Ascending aorta (tissue), 2 donors: ENCODE measurements at regions not wholly inside any gene's neighbourhood (a gene's known extent, or its start where the extent isn't known, plus 50 kb on each side); places are given as distances from the start of the nearest gene placed in this dataset.

Experiments used
- DNase-seq, 2 donors: peaks; one replicate each; pipeline ENCODE4 v3.0.0-alpha.2; 2019; ENCODE audit warnings: low spot score in 2 of 2
- H3K27ac ChIP-seq, 2 donors: fragments of 200-600 bp; sonication (generic); one replicate each; pipeline ENCODE4 v1.5.1; 2016 to 2017; ENCODE audit warnings: mild to moderate bottlenecking in 1 of 2
- H3K27me3 ChIP-seq: fragments of 200-600 bp; sonication (generic); one replicate; pipeline ENCODE4 v1.5.1; 2017
- H3K36me3 ChIP-seq, 2 donors: fragments of 200-600 bp; sonication (generic); one replicate each; pipeline ENCODE4 v1.5.1; 2016
- H3K4me1 ChIP-seq, 2 donors: fragments of 200-600 bp; sonication (generic); one replicate each; pipeline ENCODE4 v1.5.1; 2016 to 2017; ENCODE audit warnings: mild to moderate bottlenecking in 1 of 2
- H3K4me3 ChIP-seq, 2 donors: fragments of 200-600 bp; sonication (generic); one replicate each; pipeline ENCODE4 v1.5.1; 2016 to 2017; ENCODE audit warnings: mild to moderate bottlenecking in 1 of 2
- H3K9me3 ChIP-seq, 2 donors: fragments of 200-600 bp; sonication (generic); one replicate each; pipeline ENCODE4 v1.5.1; 2016
- intact Hi-C: fragments of 100-400 bp; cut with DNase I; formaldehyde crosslinking; loops from one replicate; pipeline ENCODE4 v1.15.1; 2023
- TF ChIP-seq, protein P1 (sequence below), 3 experiments: fragments of 200-600 bp in 2 of 3; fragments of 450-650 bp in 1 of 3; sonication (generic) in 2 of 3; IDR thresholded peaks; one replicate each; pipeline ENCODE4 v1.5.1; 2016 to 2019; ENCODE audit warnings: antibody characterized with exemption in 3 of 3, mild to moderate bottlenecking in 1 of 3, moderate library complexity in 1 of 3

DNA sequence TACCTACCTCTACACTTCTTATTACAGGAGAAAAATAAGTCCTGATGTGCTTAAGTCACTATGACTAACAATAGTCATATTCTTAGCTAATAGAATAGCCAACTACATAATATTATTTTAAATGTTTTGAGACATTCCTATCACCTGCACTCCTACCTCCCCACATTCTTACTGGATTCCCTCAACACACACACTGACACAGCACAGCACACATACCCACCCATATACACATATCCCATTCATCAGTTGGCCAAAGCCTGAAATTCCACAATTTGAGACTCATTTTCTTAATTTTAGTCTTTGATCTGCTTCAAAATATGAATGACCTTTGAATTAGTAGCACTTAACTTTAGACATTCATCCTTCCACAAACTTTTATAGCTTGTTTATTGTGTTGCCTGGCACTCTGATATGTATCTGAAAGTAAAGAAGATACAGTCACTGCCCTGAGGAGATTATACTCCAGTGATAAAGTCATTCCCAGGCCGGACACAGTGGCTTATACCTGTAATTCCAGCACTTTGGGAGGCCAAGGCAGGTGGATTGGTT is 168.3 kb upstream of the RASA1 start:
- H3K4me1 ChIP-seq = no peaks in the 10 kb centered on the region
- no peak for DNase-seq
- no peaks in the 10 kb centered on the region for H3K27me3 ChIP-seq
- intact Hi-C loops = no loop called here
- H3K27ac ChIP-seq = no peak overlapping the region
- no peaks in the 10 kb centered on the region for H3K36me3 ChIP-seq
- H3K9me3 ChIP-seq = no peaks in the 10 kb centered on the region
- H3K4me3 ChIP-seq = no peak overlapping the region
- TF ChIP-seq, protein P1, sequence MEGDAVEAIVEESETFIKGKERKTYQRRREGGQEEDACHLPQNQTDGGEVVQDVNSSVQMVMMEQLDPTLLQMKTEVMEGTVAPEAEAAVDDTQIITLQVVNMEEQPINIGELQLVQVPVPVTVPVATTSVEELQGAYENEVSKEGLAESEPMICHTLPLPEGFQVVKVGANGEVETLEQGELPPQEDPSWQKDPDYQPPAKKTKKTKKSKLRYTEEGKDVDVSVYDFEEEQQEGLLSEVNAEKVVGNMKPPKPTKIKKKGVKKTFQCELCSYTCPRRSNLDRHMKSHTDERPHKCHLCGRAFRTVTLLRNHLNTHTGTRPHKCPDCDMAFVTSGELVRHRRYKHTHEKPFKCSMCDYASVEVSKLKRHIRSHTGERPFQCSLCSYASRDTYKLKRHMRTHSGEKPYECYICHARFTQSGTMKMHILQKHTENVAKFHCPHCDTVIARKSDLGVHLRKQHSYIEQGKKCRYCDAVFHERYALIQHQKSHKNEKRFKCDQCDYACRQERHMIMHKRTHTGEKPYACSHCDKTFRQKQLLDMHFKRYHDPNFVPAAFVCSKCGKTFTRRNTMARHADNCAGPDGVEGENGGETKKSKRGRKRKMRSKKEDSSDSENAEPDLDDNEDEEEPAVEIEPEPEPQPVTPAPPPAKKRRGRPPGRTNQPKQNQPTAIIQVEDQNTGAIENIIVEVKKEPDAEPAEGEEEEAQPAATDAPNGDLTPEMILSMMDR (IDR thresholded peaks at IDR 0.05) = no peak

DNA sequence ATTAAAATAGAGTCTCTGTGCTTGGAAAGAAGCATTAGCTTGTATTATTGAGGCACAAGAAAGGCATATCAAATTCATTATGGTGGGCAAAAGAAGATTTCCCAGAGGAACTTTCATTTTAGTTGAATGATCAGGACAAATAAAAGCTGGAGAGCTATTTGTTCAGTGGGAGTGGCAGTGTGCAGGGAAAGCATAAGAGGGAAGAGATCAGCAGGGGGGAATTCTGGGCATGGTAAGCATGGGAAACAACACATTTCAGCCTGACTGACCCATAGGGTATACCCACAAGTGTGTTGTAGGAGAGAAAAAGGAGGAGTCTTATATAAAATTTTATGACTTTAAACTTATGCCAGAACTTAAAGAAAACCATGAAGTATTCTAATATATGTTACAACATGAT is 167.7 kb upstream of the RASA1 start:
- DNase-seq = no peak
- intact Hi-C loops = no loop called here
- no peaks in the 10 kb centered on the region for H3K27me3 ChIP-seq
- H3K4me1 ChIP-seq = no peaks in the 10 kb centered on the region
- TF ChIP-seq, protein P1 (IDR thresholded peaks at IDR 0.05) = no peak
- H3K4me3 ChIP-seq = no peak overlapping the region
- no peaks in the 10 kb centered on the region for H3K9me3 ChIP-seq
- no peak overlapping the region for H3K27ac ChIP-seq
- no peaks in the 10 kb centered on the region for H3K36me3 ChIP-seq

DNA sequence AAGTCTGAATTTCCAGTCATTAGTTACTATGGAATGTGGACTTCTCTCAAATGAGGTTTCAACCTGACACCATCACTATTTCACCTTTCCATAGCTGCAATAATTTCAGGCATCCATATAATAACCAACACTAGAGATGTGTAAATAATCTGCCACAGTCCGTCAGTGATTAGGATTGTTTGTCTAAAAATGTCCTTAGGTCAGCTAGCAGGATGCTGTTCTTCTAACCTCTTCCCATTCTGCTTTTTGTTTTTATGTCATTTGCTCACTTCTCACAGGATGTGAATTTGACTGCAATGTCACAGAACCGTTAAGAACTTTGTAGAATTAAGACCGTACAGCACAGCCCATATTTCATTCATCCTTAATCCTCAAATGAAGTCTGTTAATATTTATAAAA is 166.4 kb upstream of the RASA1 start:
- Histone ChIP-seq H3K27ac (no peak overlapping the region), H3K36me3 (no peaks in the 10 kb centered on the region), H3K4me1 (no peaks in the 10 kb centered on the region), H3K4me3 (no peak overlapping the region), H3K9me3 (no peaks in the 10 kb centered on the region), H3K27me3 (no peaks in the 10 kb centered on the region)
- TF ChIP-seq, protein P1 (IDR thresholded peaks at IDR 0.05) = no peak
- DNase-seq = no peak
- intact Hi-C loops = no loop called here

DNA sequence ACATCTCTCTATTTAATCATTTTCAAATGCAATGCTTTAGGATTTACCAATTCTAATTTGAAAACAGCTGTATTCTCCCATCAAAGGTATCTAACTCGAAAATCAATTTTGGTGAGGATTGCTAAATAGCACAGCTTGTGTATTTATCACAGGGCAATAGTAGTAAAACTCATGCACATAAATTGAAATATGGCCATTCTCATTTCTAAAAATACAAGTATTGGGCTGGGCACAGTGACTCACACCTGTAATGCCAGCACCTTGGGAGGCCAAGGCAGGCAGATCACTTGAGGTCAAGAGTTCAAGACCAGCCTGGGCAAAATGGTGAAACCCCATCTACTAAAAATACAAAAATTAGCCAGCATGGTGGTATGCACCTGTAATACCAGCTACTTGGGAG is 164.8 kb upstream of the RASA1 start:
- Histone ChIP-seq H3K27me3 (no peaks in the 10 kb centered on the region), H3K4me1 (no peaks in the 10 kb centered on the region), H3K27ac (no peak overlapping the region), H3K9me3 (no peaks in the 10 kb centered on the region), H3K4me3 (no peak overlapping the region), H3K36me3 (no peaks in the 10 kb centered on the region)
- DNase-seq = no peak
- intact Hi-C loops = no loop called here
- TF ChIP-seq, protein P1 (IDR thresholded peaks at IDR 0.05) = no peak

DNA sequence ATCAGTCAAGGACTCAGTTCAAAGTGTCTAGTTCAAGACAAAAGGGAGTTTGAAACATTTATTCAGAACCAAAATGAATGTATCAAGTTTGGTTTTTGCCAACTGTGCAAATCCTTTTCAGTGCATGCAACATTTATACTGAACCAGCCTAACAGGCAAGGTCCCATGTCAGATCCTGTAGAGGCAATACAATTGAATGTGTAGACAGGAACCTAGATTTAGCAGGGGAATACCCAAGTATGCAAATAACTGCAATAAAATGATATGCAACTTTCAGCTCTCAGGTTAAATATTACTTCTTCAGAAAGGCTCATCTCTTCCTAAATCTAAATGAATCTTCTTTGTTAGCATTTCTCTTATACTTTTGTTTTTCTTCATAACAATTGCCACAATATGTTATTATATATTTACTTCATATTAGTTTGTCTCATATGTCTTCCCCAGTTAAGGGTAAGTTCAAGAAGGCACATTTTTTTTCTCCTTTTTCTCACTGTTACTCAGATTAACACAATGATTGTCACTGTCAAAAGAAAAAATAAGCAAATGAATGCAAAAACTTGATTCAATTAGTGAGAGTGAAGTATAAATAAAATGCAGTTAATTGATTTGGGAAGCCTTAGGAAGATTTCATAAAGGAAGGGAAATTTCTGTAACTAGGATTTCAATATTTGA is 163.9 kb upstream of the RASA1 start:
- intact Hi-C loops = no loop called here
- H3K4me1 ChIP-seq = no peaks in the 10 kb centered on the region
- H3K27me3 ChIP-seq = no peaks in the 10 kb centered on the region
- H3K36me3 ChIP-seq = no peaks in the 10 kb centered on the region
- no peak overlapping the region for H3K27ac ChIP-seq
- no peak for DNase-seq
- TF ChIP-seq, protein P1 (IDR thresholded peaks at IDR 0.05) = no peak
- H3K9me3 ChIP-seq = no peaks in the 10 kb centered on the region
- H3K4me3 ChIP-seq = no peak overlapping the region
